ENCODE measurements at regions not wholly inside any gene's neighbourhood (a gene's known extent, or its start where the extent isn't known, plus 50 kb on each side); places are given as distances from the start of the nearest gene placed in this dataset.
"Not testable (repeated sequence)": the region's sequence is repeated elsewhere in the genome, so short reads cannot be mapped to it uniquely, and the experiment has no call there.

- Mint-ChIP-seq H3K9me3 (ENCODE audit: insufficient read depth) (no peaks in the 10 kb centered on the region), H3K4me3 (no peak overlapping the region), H3K27ac (no peak overlapping the region), H3K27me3 (peaks cover 24% of the 10 kb centered on the region), H3K4me1 (no peaks in the 10 kb centered on the region)
- DNase-seq (no peak), ATAC-seq (ENCODE audit: low read depth) (no peak)
- Histone ChIP-seq H3K27ac (ENCODE audit: low read length in 2 of 2) (no peak overlapping the region), H3K36me3 (replicated peaks in 1 of 2; ENCODE audit: control extremely low read depth in 1 of 2, control insufficient read depth in 1 of 2, extremely low read depth in 1 of 2, insufficient read depth in 2 of 2, low read length in 1 of 2) (no peaks in the 10 kb centered on the region), H3K9me3 (ENCODE audit: control extremely low read depth in 1 of 3, control insufficient read depth in 2 of 3, insufficient read depth in 1 of 3, low read length in 2 of 3) (no peaks in the 10 kb centered on the region), H3K9ac (ENCODE audit: low read length) (no peak overlapping the region), H3K4me3 (ENCODE audit: control extremely low read depth in 1 of 5, extremely low read depth in 1 of 5, insufficient read depth in 1 of 5, low read depth in 2 of 5, low read length in 4 of 5) (no peak overlapping the region), H3K79me2 (ENCODE audit: control insufficient read depth, insufficient read depth, low read length) (no peaks in the 10 kb centered on the region), H2AFZ (ENCODE audit: insufficient read depth, low read depth, low read length, poor library complexity, severe bottlenecking) (no peak overlapping the region), H3K4me2 (replicated peaks; ENCODE audit: low read depth, low read length, poor library complexity, severe bottlenecking) (no peak overlapping the region), H3K4me1 (ENCODE audit: control insufficient read depth in 2 of 2, insufficient read depth in 2 of 2, low read length in 2 of 2) (no peaks in the 10 kb centered on the region), H4K20me1 (ENCODE audit: control insufficient read depth, insufficient read depth, low read length, poor library complexity, severe bottlenecking) (no peaks in the 10 kb centered on the region), H3K27me3 (replicated peaks in 1 of 4; ENCODE audit: control extremely low read depth in 1 of 4, control insufficient read depth in 3 of 4, insufficient read depth in 4 of 4, low read length in 3 of 4) (no peaks in the 10 kb centered on the region)
- WGBS (ENCODE audit: insufficient coverage) = 68% methylated on average over 3 of the region's 3 CpGs
- ChIA-PET CTCF (interaction anchor here (1.0 to 1.5 kb wide), 4 partner anchors 15 to 189 kb away, joined by 3 to 6 read pairs (median 4); no protein-coding TSS in a partner anchor), POLR2A (interaction anchor here (0.6 kb wide), 1 partner anchor 707 kb away, joined by 3 read pairs; no protein-coding TSS in a partner anchor)
- intact Hi-C loops (cut with micrococcal nuclease) = no loop called here
- TF ChIP-seq, protein P1, sequence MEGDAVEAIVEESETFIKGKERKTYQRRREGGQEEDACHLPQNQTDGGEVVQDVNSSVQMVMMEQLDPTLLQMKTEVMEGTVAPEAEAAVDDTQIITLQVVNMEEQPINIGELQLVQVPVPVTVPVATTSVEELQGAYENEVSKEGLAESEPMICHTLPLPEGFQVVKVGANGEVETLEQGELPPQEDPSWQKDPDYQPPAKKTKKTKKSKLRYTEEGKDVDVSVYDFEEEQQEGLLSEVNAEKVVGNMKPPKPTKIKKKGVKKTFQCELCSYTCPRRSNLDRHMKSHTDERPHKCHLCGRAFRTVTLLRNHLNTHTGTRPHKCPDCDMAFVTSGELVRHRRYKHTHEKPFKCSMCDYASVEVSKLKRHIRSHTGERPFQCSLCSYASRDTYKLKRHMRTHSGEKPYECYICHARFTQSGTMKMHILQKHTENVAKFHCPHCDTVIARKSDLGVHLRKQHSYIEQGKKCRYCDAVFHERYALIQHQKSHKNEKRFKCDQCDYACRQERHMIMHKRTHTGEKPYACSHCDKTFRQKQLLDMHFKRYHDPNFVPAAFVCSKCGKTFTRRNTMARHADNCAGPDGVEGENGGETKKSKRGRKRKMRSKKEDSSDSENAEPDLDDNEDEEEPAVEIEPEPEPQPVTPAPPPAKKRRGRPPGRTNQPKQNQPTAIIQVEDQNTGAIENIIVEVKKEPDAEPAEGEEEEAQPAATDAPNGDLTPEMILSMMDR (IDR thresholded peaks at IDR 0.05) = no peak
- no peak for TF ChIP-seq EZH2 (IDR thresholded peaks at IDR 0.05; ENCODE audit: borderline replicate concordance, insufficient read depth, low read depth, low read length, poor library complexity, severe bottlenecking)
Observed at GRCh38 chr7:106365252-106366005, 80.6 kb upstream of the NAMPT start.

GRCh38 chr7:106362507-106362906 lies 77.7 kb upstream of the NAMPT start:
- ATAC-seq (ENCODE audit: low read depth); H3K9ac ChIP-seq (ENCODE audit: low read length); H3K4me1 ChIP-seq (ENCODE audit: control insufficient read depth in 2 of 2, insufficient read depth in 2 of 2, low read length in 2 of 2); H2AFZ ChIP-seq (ENCODE audit: insufficient read depth, low read depth, low read length, poor library complexity, severe bottlenecking); H3K9me3 ChIP-seq (ENCODE audit: control extremely low read depth in 1 of 3, control insufficient read depth in 2 of 3, insufficient read depth in 1 of 3, low read length in 2 of 3); H3K4me3 ChIP-seq (ENCODE audit: control extremely low read depth in 1 of 5, extremely low read depth in 1 of 5, insufficient read depth in 1 of 5, low read depth in 2 of 5, low read length in 4 of 5); H3K9me3 Mint-ChIP-seq (ENCODE audit: insufficient read depth); DNase-seq; H3K4me1 Mint-ChIP-seq; H3K27ac Mint-ChIP-seq; intact Hi-C loops (cut with micrococcal nuclease); H3K4me3 Mint-ChIP-seq; H3K4me2 ChIP-seq (replicated peaks; ENCODE audit: low read depth, low read length, poor library complexity, severe bottlenecking); H3K27me3 ChIP-seq (replicated peaks in 1 of 4; ENCODE audit: control extremely low read depth in 1 of 4, control insufficient read depth in 3 of 4, insufficient read depth in 4 of 4, low read length in 3 of 4); H3K27ac ChIP-seq (ENCODE audit: low read length in 2 of 2); POLR2A ChIA-PET; H3K36me3 ChIP-seq (replicated peaks in 1 of 2; ENCODE audit: control extremely low read depth in 1 of 2, control insufficient read depth in 1 of 2, extremely low read depth in 1 of 2, insufficient read depth in 2 of 2, low read length in 1 of 2); H4K20me1 ChIP-seq (ENCODE audit: control insufficient read depth, insufficient read depth, low read length, poor library complexity, severe bottlenecking); CTCF ChIA-PET; H3K79me2 ChIP-seq (ENCODE audit: control insufficient read depth, insufficient read depth, low read length): not testable (repeated sequence)
- WGBS (ENCODE audit: insufficient coverage) = no CpG with 5 or more reads among the region's 2 CpGs
- H3K27me3 Mint-ChIP-seq = peaks cover 37% of the 10 kb centered on the region
